Non-pigmented ciliary epithelial cell (primary cell): ENCODE measurements at regions not wholly inside any gene's neighbourhood (a gene's known extent, or its start where the extent isn't known, plus 50 kb on each side); places are given as distances from the start of the nearest gene placed in this dataset.

ENCODE experiments used
- DNase-seq: peaks from one replicate; pipeline ENCODE4 v3.0.0-alpha.2; 2010; ENCODE audit warnings: low read depth

GRCh38 chr14:34128665-34129064 lies 177.8 kb upstream of the EGLN3 start:
- DNase-seq, result no peak

DNA sequence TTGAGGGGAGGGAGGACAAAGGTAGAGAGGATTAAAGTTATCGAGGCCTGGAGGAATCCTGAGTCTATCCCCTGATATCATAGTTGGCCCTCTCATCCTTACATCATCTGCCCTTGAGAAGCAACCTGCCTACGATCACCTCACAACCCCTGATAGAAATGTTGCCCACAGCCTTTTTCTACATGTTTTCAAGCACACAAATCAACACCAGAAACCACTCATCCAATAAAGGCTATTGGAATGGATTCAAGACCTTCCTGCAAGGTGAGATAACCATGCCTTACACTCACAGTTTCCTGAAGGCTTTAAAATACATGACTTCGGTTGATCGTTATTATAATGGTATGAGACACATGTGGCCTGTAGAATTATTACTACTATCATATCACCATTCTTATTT lies 175.7 kb upstream of the EGLN3 start:
- DNase-seq, result no peak

GRCh38 chr14:34124585-34124984 lies 173.7 kb upstream of the EGLN3 start:
- DNase-seq, result no peak

DNA sequence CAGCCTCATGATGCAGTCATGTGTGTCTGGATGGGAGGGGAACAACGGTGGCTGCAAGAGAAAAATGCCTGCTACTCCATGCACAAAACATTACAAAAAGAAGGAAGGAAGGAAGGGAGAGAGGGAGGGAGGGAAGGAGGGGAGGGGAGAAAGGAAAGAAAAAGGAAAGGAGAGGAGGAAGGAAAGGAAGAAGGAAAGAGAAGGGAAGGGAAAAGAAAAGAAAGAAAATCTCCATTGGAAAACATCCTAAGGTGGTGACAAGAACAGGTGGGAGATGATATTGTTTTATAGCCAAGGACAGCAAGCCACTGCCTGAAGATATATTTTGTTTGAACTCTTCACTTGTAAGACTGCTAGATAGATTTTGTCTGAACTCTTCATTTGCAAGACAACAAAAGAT lies 171.8 kb upstream of the EGLN3 start:
- no peak for DNase-seq

GRCh38 chr14:34122081-34122480 lies 171.2 kb upstream of the EGLN3 start:
- no peak for DNase-seq

- DNase-seq, result no peak
These were observed 169.5 kb upstream of the EGLN3 start for GRCh38 chr14:34120185-34120977.

- no peak for DNase-seq
These were observed 168.4 kb upstream of the EGLN3 start for GRCh38 chr14:34119107-34119858.

- no peak for DNase-seq
These were observed 163.1 kb upstream of the EGLN3 start for GRCh38 chr14:34113991-34114390.

GRCh38 chr14:34113005-34113511 lies 162.2 kb upstream of the EGLN3 start:
- DNase-seq, result no peak

DNA sequence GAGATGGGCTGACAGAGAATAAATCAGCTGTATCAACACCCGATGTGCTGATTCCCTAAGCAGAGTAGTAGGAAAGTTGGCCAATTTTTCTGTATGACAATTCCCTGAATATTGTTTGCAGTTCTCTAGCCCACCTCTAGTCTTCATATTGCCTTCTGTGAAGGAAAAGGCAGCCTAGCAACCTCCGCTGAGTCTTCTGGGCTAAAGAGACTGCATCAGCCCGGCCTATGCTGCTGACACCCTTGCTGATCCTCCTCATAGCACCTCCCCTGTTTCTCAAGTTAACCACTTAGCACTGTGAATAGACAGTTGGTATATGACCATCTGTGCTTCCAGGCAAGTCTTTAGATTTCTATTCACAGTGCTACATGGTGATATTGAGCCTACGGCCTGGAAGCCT lies 161.1 kb upstream of the EGLN3 start:
- DNase-seq, result no peak

GRCh38 chr14:34111505-34111904 lies 160.6 kb upstream of the EGLN3 start:
- no peak for DNase-seq

- no peak for DNase-seq
These were observed 159.7 kb upstream of the EGLN3 start for GRCh38 chr14:34110531-34110930.

- DNase-seq, result no peak
These were observed 156.6 kb upstream of the EGLN3 start for GRCh38 chr14:34107441-34107840.

DNA sequence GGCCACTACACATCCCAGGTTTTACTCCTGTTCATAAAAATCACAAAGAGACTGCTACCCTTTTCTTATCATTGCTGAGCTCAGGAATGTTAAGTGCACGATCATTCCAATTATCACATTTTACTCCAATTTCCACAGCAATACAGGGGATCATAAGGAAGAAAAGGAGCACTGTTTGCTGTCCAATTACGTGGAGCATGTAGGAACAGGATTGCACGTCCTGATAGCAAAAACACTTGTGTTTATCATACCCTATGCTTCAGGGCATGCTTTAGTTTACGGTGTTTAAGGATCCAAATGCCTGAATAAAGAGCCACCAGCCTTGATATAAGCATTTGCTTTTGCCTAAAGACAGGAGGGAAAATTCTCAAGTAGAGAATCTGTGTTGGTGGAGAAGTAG lies 155.4 kb upstream of the EGLN3 start:
- no peak for DNase-seq

DNA sequence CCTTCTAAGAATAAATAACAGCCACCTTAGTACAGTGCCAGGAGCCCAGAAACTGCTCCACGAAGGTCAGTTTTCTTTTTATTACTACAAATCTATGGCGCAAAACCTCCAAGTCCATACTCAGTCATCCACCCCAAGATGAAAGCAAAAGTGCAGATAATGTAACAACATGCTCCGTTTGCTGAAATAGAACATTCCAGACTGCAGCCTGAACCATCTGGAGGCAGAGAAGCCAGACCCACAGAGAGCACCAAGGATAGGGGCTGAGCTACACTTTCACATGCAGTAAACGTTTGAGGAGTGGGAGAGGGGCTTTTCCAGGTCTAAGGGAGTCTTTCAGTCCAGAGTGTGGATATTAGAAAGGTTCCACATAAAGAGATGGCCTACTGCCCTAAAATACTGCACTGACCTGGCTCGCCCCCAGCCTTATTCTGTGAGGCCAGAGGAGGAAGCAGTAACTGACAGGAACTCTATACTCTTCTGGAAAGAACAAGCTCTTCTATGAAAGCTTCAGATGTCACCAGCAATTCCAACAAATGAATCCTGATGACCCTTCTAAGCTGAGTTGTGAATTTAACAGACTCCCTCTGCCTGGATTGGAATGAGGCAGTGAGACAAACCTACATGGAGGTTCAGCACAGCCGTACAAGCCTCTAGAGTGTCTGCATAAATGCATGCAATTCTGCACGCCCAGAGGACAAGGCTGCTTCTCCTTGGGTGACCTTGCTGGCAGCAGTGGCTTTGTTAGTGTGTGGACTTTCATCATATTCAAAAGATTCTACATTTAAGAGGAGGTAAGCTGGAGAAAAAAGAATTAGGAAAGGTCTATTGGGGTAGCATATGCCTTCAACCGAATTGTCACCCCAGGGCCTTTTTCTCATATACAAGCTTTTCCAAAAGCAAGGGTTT lies 153.9 kb upstream of the EGLN3 start:
- DNase-seq, result no peak

DNA sequence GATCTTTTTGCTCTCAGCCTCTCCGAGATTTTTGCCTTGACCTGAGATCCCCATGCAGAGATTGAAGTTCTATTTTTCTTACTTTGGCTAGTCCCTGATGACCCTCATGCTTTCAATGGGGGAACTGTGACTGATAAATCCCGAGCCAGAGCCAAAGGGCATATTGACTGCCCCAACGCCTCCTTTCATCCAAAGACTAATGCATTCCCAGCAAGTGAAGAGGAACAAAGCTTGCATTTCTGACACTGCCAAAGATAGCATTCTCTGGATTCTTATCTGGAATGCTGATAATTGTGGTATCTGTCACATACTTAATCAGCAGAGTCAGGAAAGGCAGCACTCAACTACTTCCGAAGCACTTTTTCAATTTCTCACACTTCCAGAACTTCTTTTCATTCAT lies 152.3 kb upstream of the EGLN3 start:
- DNase-seq, result no peak

- DNase-seq, result no peak
These were observed 148.8 kb upstream of the EGLN3 start for GRCh38 chr14:34099635-34100034.

- DNase-seq, result no peak
These were observed 148.1 kb upstream of the EGLN3 start for GRCh38 chr14:34098985-34099349.

DNA sequence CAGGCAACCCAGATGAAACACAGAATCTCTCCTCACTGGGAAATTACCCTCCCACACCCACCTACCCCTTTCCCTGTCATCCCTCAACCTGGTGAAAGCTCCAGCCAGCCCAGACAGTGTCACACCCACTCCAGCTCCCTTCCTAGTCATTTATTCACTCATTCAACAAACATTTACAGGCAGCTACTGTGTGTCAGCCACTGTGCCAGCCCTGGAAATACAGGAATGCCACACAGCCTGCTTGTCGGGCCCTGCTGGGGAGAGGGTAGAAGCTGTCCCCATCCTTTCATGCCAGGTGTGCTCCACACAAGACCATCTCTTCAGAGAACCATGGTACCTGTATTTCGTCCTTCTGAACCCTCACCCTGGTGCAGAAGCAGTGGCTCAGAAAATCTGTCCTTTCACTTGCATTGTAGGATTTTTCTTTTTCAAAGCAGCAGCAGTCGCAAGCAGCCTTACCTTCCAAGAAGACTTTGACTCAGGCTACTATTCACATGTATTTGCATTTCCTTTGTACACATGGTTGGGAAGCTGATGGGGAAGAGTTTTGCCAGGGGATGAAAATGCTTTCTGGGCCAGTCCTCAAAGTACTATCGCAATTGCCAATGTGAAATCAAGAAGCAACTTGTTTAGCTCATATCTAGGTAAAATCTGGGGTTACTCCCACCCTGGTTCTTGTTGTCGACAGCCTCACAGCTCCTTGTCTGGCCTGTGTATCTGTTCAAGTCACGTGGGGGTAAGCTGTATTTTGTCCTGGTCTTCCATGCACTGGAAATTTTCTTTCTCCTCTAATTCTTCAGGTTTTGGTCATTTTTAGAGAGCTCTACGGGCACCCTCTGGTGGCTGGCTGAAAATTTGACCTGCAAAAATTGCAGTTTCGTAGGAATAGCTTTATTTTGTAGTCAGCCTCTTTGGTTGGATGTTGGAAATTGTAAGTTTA lies 147.4 kb upstream of the EGLN3 start:
- no peak for DNase-seq

DNA sequence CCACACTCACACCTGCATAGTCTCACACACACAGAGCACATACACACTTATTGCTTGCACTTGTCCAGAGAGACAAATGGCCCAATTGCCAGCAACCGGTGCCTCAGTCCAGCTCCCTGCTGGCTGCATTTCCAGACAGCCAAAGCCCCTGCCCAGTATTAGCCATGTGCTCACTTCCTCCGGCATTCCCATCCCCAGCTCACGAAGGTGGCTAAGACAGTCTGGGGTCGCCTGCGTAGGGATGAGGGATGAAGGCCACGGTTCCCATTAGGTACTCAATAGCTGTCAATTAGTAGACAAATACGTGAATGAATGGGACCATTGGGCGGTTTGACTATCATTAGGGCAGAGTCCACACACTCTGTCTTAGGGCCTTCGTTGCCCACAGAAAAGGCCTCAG lies 146.8 kb upstream of the EGLN3 start:
- no peak for DNase-seq

GRCh38 chr14:34094384-34094783 lies 143.5 kb upstream of the EGLN3 start:
- DNase-seq, result no peak
